Astrocyte (in vitro differentiated cells and primary cell): ENCODE measurements at regions not wholly inside any gene's neighbourhood (a gene's known extent, or its start where the extent isn't known, plus 50 kb on each side); places are given as distances from the start of the nearest gene placed in this dataset.

Experiments
- CTCF ChIP-seq: IDR thresholded peaks from 2 replicates; pipeline ENCODE4 v1.5.1; 2011; ENCODE audit warnings: low read depth, mild to moderate bottlenecking, inconsistent platforms, low read length, moderate library complexity; ENCODE audit not compliant: insufficient read depth
- EZH2 ChIP-seq: IDR thresholded peaks from 2 replicates; pipeline ENCODE4 v1.6.1; 2012; ENCODE audit warnings: mild to moderate bottlenecking, low read length, inconsistent platforms; ENCODE audit not compliant: insufficient read depth

GRCh38 chr4:19486400-19486799, 765.3 kb upstream of the SLIT2 start:
- TF ChIP-seq CTCF, result no peak
- TF ChIP-seq EZH2, result no peak
